GM18519 (cell line): ENCODE measurements at regions not wholly inside any gene's neighbourhood (a gene's known extent, or its start where the extent isn't known, plus 50 kb on each side); places are given as distances from the start of the nearest gene placed in this dataset.

Source experiments
- ATAC-seq: cut with Tn5 transposase; IDR thresholded peaks from one replicate; pipeline ENCODE4 v1.9.1; 2021; ENCODE audit warnings: mild to moderate bottlenecking, moderate library complexity; ENCODE audit not compliant: unreplicated experiment, low FRiP score

GRCh38 chr4:64503945-64504675 lies 94.9 kb upstream of the TECRL start:
- ATAC-seq: no peak

- no peak for ATAC-seq
These were observed 94.2 kb upstream of the TECRL start for GRCh38 chr4:64503416-64503815.

- ATAC-seq: no peak
These were observed 88.2 kb upstream of the TECRL start for GRCh38 chr4:64497491-64497890.

- no peak for ATAC-seq
These were observed 86.7 kb upstream of the TECRL start for GRCh38 chr4:64495946-64496345.

DNA sequence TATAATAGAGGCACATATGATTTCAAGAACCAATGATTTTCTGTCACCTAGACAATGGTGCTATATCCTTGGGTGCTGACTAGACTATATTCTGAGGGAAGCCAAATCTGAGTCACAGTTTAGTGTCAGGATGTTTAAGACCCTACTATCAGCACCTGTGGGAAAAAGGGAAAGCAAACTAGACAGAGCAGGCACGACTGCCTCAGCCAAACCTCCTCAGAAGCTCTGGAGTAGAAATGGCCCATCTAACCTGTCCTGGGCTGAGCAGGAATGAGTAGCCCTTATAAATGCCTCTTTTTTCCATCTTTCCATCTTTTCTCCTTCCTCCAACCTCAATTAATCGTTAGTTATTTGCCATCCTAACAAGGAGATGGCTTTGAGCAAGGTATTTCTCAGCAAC lies 80.4 kb upstream of the TECRL start:
- no peak for ATAC-seq

- no peak for ATAC-seq
These were observed 70.1 kb upstream of the TECRL start for GRCh38 chr4:64479338-64479737.

GRCh38 chr4:64477127-64477526 lies 67.9 kb upstream of the TECRL start:
- ATAC-seq: no peak

DNA sequence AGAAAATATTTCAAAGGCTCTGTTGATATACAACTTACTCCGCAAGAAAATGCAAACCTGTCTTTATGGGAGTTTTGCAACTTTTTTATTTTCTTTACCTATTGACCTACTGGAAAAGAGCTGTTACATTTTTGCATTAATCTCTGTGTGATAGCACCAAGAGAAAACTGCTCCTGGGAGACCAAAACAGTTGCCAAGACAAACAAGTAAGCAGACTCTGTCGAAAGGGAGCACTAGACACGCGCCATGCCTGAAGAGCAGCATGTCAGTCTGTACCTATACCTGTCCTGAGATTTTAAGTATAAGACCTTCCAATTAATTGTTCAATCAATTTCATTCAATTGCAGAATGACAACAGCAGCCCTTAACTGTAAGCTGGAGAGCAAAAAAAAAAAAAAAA lies 56.0 kb upstream of the TECRL start:
- no peak for ATAC-seq

DNA sequence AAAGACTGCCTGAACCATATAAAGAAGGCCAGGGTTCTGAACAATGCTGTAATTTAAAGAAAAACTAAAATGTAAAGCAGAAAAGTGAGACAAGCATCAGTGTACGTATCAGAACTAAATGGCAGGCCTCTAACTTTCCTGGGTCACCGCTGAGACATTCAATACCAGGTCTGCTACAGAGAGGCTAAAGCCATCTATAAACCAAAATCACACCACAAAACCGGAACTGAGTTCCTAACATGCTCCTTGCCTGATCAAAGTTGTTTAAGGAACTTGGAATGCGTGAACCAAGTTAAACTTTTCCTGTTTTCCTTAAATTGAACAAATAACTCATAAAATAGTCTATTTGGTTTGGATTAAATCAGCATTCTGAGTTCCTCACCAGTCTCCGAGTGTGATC lies 55.3 kb upstream of the TECRL start:
- no peak for ATAC-seq
